HEK293 (cell line): ENCODE measurements at regions not wholly inside any gene's neighbourhood (a gene's known extent, or its start where the extent isn't known, plus 50 kb on each side); places are given as distances from the start of the nearest gene placed in this dataset.
"Not testable (repeated sequence)": the region's sequence is repeated elsewhere in the genome, so short reads cannot be mapped to it uniquely, and the experiment has no call there.

Source experiments
- CTCF ChIA-PET: fragments of 350-600 bp; formaldehyde crosslinking; extraction: SDS; loops from one replicate; lab custom pipeline; 2021; ENCODE audit warnings: antibody characterized with exemption; lab: Yijun Ruan, JAX
- POLR2A ChIA-PET: fragments of 300-600 bp; formaldehyde crosslinking; extraction: SDS; loops from one replicate; lab custom pipeline; 2020; ENCODE audit warnings: antibody characterized with exemption, inconsistent platforms; lab: Yijun Ruan, JAX
- H3K27ac ChIP-seq: fragments of 200-500 bp; sonication (Bioruptor generic); 2 replicates; pipeline ENCODE4 v1.5.1; 2014; ENCODE audit warnings: low read depth, low read length, control low read depth, inconsistent platforms; ENCODE audit errors: extremely low read depth
- H3K36me3 ChIP-seq, 2 experiments: fragments of 200-500 bp in 1 of 2; sonication (Bioruptor generic) in 1 of 2; 1 replicate in 1 of 2; 2 replicates in 1 of 2; pipeline ENCODE4 v1.5.1; 2014 to 2017; ENCODE audit warnings: inconsistent platforms in 2 of 2, low read length in 2 of 2; ENCODE audit not compliant: control insufficient read depth in 2 of 2, insufficient read depth in 1 of 2
- H3K4me1 ChIP-seq: fragments of 200-500 bp; sonication (Bioruptor generic); 2 replicates; pipeline ENCODE4 v1.5.1; 2014; ENCODE audit warnings: mild to moderate bottlenecking, low read length, inconsistent platforms; ENCODE audit not compliant: control insufficient read depth, insufficient read depth
- H3K4me3 ChIP-seq: 2 replicates; pipeline ENCODE4 v1.5.1; 2011; ENCODE audit warnings: low read depth, mild to moderate bottlenecking, control low read depth, low read length, moderate library complexity
- H3K9me3 ChIP-seq: fragments of 200-500 bp; sonication (Bioruptor generic); 2 replicates; pipeline ENCODE4 v1.5.1; 2014; ENCODE audit warnings: low read depth, low read length, inconsistent platforms; ENCODE audit not compliant: control insufficient read depth, insufficient read depth
- PBX3 ChIP-seq: sonication (generic); formaldehyde crosslinking; IDR thresholded peaks from 2 replicates; pipeline ENCODE4 v1.8.1; 2022; ENCODE audit warnings: mild to moderate bottlenecking, moderate library complexity, missing genetic modification reagents
- SALL2 ChIP-seq: fragments of 450-650 bp; formaldehyde crosslinking; IDR thresholded peaks from 2 replicates; pipeline ENCODE4 v1.5.0; 2017; ENCODE audit warnings: missing biosample characterization, mild to moderate bottlenecking, missing genetic modification characterization, borderline replicate concordance
- SP2 ChIP-seq: fragments of 450-650 bp; formaldehyde crosslinking; IDR thresholded peaks from 2 replicates; pipeline ENCODE4 v1.5.1; 2016; ENCODE audit warnings: missing biosample characterization, missing genetic modification characterization
- ZEB2 ChIP-seq: fragments of 450-650 bp; formaldehyde crosslinking; IDR thresholded peaks from 2 replicates; pipeline ENCODE4 v1.5.1; 2016; ENCODE audit warnings: missing biosample characterization, missing genetic modification characterization
- ZFHX2 ChIP-seq: fragments of 450-650 bp; formaldehyde crosslinking; conservative IDR thresholded peaks from 2 replicates; pipeline ENCODE4 v1.5.1; 2016; ENCODE audit warnings: missing biosample characterization, missing genetic modification characterization
- ZFP37 ChIP-seq: fragments of 450-650 bp; formaldehyde crosslinking; IDR thresholded peaks from 2 replicates; pipeline ENCODE4 v1.5.1; 2016; ENCODE audit warnings: missing biosample characterization, missing genetic modification characterization
- ZNF16 ChIP-seq: fragments of 450-650 bp; formaldehyde crosslinking; IDR thresholded peaks from 2 replicates; pipeline ENCODE4 v1.5.1; 2016; ENCODE audit warnings: low read depth, missing biosample characterization, missing genetic modification characterization
- ZNF221 ChIP-seq: fragments of 450-650 bp; formaldehyde crosslinking; IDR thresholded peaks from 2 replicates; pipeline ENCODE4 v1.5.1; 2017; ENCODE audit warnings: missing biosample characterization, missing genetic modification characterization, borderline replicate concordance
- ZNF280D ChIP-seq: fragments of 450-650 bp; formaldehyde crosslinking; IDR thresholded peaks from 2 replicates; pipeline ENCODE4 v1.5.1; 2016; ENCODE audit warnings: missing biosample characterization, missing genetic modification characterization
- ZNF350 ChIP-seq: fragments of 450-650 bp; formaldehyde crosslinking; IDR thresholded peaks from 2 replicates; pipeline ENCODE4 v1.5.0; 2017; ENCODE audit warnings: missing biosample characterization, mild to moderate bottlenecking, missing genetic modification characterization
- ZNF394 ChIP-seq: fragments of 450-650 bp; formaldehyde crosslinking; IDR thresholded peaks from 2 replicates; pipeline ENCODE4 v1.5.1; 2016; ENCODE audit warnings: missing biosample characterization, missing genetic modification characterization, mild to moderate bottlenecking, moderate library complexity, borderline replicate concordance
- ZNF529 ChIP-seq: fragments of 450-650 bp; formaldehyde crosslinking; IDR thresholded peaks from 2 replicates; pipeline ENCODE4 v1.5.1; 2017; ENCODE audit warnings: missing genetic modification characterization, missing biosample characterization; ENCODE audit not compliant: insufficient replicate concordance
- ZNF549 ChIP-seq: fragments of 450-650 bp; IDR thresholded peaks from 2 replicates; pipeline ENCODE4 v1.5.1; 2018; ENCODE audit warnings: missing biosample characterization, missing genetic modification characterization, mild to moderate bottlenecking, inconsistent platforms, moderate library complexity
- ZNF560 ChIP-seq: fragments of 450-650 bp; formaldehyde crosslinking; IDR thresholded peaks from 2 replicates; pipeline ENCODE4 v1.5.1; 2017; ENCODE audit warnings: missing biosample characterization, missing genetic modification characterization, borderline replicate concordance
- ZNF621 ChIP-seq: fragments of 450-650 bp; formaldehyde crosslinking; IDR thresholded peaks from 2 replicates; pipeline ENCODE4 v1.5.1; 2017; ENCODE audit warnings: missing biosample characterization, missing genetic modification characterization
- ZNF670 ChIP-seq: fragments of 450-650 bp; formaldehyde crosslinking; IDR thresholded peaks from 2 replicates; pipeline ENCODE4 v1.5.1; 2016; ENCODE audit warnings: missing biosample characterization, missing genetic modification characterization, low read depth
- ZNF701 ChIP-seq: fragments of 450-650 bp; formaldehyde crosslinking; IDR thresholded peaks from 2 replicates; pipeline ENCODE4 v1.5.1; 2016; ENCODE audit warnings: missing biosample characterization, missing genetic modification characterization
- TF ChIP-seq, protein P1 (sequence below): fragments of 450-650 bp; formaldehyde crosslinking; IDR thresholded peaks from 2 replicates; pipeline ENCODE4 v1.5.1; 2016; ENCODE audit warnings: missing biosample characterization, missing genetic modification characterization
- TF ChIP-seq, protein P2 (sequence below): fragments of 450-650 bp; formaldehyde crosslinking; IDR thresholded peaks from 2 replicates; pipeline ENCODE4 v1.5.1; 2016; ENCODE audit warnings: missing biosample characterization, missing genetic modification characterization, borderline replicate concordance
- TF ChIP-seq, protein P3 (sequence below): fragments of 450-650 bp; formaldehyde crosslinking; conservative IDR thresholded peaks from 2 replicates; pipeline ENCODE4 v1.5.1; 2016; ENCODE audit warnings: low read depth, missing biosample characterization, missing genetic modification characterization

DNA sequence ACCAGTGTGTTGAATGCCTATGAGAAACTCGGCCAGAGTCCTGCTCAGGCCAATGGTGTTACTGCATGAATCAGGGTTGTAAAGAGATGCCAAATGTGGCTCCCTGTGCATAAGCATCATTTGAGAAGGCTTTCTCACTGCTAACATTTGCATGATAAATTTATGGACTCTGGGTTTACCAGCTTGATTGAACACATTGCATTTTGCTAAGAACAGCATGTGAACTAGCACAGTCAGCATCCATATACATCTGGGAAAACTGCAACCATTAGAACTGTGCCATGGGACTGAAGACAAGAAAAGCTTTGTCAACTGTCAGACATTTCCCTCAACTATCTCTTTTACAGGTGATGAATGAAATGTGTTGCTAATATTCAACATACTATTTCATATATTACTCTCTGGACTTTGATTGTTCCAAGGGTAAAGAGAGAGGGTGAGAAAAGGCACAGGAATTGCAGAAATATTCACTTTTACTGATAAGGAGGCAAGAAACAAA, 1427.4 kb upstream of the ADGRL3 start:
- Histone ChIP-seq H3K9me3 (no peaks in the 10 kb centered on the region), H3K4me3 (no peak overlapping the region), H3K27ac (no peak overlapping the region), H3K36me3 (no peaks in the 10 kb centered on the region), H3K4me1 (no peaks in the 10 kb centered on the region)
- POLR2A ChIA-PET = no interaction called here
- TF ChIP-seq ZNF280D (tag by site-specific recombination) (no peak), ZNF350 (tag by site-specific recombination) (no peak), ZFHX2 (tag by site-specific recombination) (no peak), ZNF549 (tag by site-specific recombination) (no peak), ZNF621 (tag by site-specific recombination) (no peak), ZNF221 (tag by site-specific recombination) (no peak), SP2 (tag by site-specific recombination) (no peak), ZNF529 (tag by site-specific recombination) (no peak), ZEB2 (tag by site-specific recombination) (no peak), ZNF560 (tag by site-specific recombination) (no peak), ZNF16 (tag by site-specific recombination) (no peak), ZNF701 (tag by site-specific recombination) (no peak), ZNF394 (tag by site-specific recombination) (no peak), ZFP37 (tag by site-specific recombination) (no peak), SALL2 (no peak), ZNF670 (tag by site-specific recombination) (no peak), PBX3 (CRISPR knock-in tag) (no peak)
- TF ChIP-seq, protein P1, sequence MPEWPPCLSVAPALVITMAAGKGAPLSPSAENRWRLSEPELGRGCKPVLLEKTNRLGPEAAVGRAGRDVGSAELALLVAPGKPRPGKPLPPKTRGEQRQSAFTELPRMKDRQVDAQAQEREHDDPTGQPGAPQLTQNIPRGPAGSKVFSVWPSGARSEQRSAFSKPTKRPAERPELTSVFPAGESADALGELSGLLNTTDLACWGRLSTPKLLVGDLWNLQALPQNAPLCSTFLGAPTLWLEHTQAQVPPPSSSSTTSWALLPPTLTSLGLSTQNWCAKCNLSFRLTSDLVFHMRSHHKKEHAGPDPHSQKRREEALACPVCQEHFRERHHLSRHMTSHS (tag by site-specific recombination) = no peak
- TF ChIP-seq, protein P2, sequence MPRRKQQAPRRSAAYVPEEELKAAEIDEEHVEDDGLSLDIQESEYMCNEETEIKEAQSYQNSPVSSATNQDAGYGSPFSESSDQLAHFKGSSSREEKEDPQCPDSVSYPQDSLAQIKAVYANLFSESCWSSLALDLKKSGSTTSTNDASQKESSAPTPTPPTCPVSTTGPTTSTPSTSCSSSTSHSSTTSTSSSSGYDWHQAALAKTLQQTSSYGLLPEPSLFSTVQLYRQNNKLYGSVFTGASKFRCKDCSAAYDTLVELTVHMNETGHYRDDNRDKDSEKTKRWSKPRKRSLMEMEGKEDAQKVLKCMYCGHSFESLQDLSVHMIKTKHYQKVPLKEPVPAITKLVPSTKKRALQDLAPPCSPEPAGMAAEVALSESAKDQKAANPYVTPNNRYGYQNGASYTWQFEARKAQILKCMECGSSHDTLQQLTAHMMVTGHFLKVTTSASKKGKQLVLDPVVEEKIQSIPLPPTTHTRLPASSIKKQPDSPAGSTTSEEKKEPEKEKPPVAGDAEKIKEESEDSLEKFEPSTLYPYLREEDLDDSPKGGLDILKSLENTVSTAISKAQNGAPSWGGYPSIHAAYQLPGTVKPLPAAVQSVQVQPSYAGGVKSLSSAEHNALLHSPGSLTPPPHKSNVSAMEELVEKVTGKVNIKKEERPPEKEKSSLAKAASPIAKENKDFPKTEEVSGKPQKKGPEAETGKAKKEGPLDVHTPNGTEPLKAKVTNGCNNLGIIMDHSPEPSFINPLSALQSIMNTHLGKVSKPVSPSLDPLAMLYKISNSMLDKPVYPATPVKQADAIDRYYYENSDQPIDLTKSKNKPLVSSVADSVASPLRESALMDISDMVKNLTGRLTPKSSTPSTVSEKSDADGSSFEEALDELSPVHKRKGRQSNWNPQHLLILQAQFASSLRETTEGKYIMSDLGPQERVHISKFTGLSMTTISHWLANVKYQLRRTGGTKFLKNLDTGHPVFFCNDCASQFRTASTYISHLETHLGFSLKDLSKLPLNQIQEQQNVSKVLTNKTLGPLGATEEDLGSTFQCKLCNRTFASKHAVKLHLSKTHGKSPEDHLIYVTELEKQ (tag by site-specific recombination) = no peak
- TF ChIP-seq, protein P3, sequence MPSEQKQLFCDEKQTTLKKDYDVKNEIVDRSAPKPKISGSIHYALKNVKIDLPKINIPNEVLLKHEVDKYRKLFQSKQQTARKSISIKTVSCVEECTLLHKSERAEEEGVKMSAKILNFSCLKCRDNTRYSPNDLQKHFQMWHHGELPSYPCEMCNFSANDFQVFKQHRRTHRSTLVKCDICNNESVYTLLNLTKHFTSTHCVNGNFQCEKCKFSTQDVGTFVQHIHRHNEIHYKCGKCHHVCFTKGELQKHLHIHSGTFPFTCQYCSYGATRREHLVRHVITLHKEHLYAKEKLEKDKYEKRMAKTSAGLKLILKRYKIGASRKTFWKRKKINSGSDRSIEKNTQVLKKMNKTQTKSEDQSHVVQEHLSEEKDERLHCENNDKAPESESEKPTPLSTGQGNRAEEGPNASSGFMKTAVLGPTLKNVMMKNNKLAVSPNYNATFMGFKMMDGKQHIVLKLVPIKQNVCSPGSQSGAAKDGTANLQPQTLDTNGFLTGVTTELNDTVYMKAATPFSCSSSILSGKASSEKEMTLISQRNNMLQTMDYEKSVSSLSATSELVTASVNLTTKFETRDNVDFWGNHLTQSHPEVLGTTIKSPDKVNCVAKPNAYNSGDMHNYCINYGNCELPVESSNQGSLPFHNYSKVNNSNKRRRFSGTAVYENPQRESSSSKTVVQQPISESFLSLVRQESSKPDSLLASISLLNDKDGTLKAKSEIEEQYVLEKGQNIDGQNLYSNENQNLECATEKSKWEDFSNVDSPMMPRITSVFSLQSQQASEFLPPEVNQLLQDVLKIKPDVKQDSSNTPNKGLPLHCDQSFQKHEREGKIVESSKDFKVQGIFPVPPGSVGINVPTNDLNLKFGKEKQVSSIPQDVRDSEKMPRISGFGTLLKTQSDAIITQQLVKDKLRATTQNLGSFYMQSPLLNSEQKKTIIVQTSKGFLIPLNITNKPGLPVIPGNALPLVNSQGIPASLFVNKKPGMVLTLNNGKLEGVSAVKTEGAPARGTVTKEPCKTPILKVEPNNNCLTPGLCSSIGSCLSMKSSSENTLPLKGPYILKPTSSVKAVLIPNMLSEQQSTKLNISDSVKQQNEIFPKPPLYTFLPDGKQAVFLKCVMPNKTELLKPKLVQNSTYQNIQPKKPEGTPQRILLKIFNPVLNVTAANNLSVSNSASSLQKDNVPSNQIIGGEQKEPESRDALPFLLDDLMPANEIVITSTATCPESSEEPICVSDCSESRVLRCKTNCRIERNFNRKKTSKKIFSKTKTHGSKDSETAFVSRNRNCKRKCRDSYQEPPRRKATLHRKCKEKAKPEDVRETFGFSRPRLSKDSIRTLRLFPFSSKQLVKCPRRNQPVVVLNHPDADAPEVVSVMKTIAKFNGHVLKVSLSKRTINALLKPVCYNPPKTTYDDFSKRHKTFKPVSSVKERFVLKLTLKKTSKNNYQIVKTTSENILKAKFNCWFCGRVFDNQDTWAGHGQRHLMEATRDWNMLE = no peak
- CTCF ChIA-PET = no interaction called here

GRCh38 chr4:59780271-59780670, 1419.9 kb upstream of the ADGRL3 start:
- H3K27ac ChIP-seq, H3K4me3 ChIP-seq, H3K4me1 ChIP-seq, CTCF ChIA-PET, POLR2A ChIA-PET, H3K9me3 ChIP-seq, H3K36me3 ChIP-seq: not testable (repeated sequence)
